ENCODE measurements at regions not wholly inside any gene's neighbourhood (a gene's known extent, or its start where the extent isn't known, plus 50 kb on each side); places are given as distances from the start of the nearest gene placed in this dataset.

GRCh38 chr10:55168343-55168742 lies 367.3 kb upstream of the PCDH15 start:
- no peaks in the 10 kb centered on the region for H3K9me3 ChIP-seq (replicated peaks; ENCODE audit: control insufficient read depth, insufficient read depth, low read length)
- in situ Hi-C loops (cut with MboI) (no loop called here), intact Hi-C loops (cut with micrococcal nuclease; ENCODE audit: unreplicated experiment) (no loop called here)
- POLR2A ChIA-PET, result no interaction called here
- no peaks in the 10 kb centered on the region for H3K27me3 ChIP-seq (replicated peaks in 1 of 2; ENCODE audit: control insufficient read depth in 2 of 2, insufficient read depth in 2 of 2, low read length in 1 of 2)
- 76% methylated on average over 1 of the region's 1 CpG for WGBS (ENCODE audit: insufficient coverage, insufficient replicate concordance, low lambda C conversion rate, missing lambda C conversion rate)
- no peak overlapping the region for H3K27ac ChIP-seq (ENCODE audit: control insufficient read depth, insufficient read depth)
- H4K20me1 ChIP-seq (ENCODE audit: control insufficient read depth, insufficient read depth), result no peaks in the 10 kb centered on the region
- H2AFZ ChIP-seq (ENCODE audit: control insufficient read depth, low read depth, low read length), result no peak overlapping the region
- no peak for ATAC-seq
- no TSS peak for BruUV-seq (replicated peaks)
- no peak overlapping the region for H3K4me2 ChIP-seq (ENCODE audit: control insufficient read depth, insufficient read depth)
- CTCF ChIA-PET, result no interaction called here
- no peak for FAIRE-seq
- SMC1A ChIA-PET (ENCODE audit: uncharacterized antibody, unreplicated experiment), result no interaction called here
- no peaks in the 10 kb centered on the region for H3K79me2 ChIP-seq (ENCODE audit: control insufficient read depth, insufficient read depth, low read length)
- no peak for TF ChIP-seq SIX5 (IDR thresholded peaks at IDR 0.05; ENCODE audit: low read depth, low read length, severe bottlenecking)
- no peak for TF ChIP-seq LARP7 (IDR thresholded peaks at IDR 0.05)
- TF ChIP-seq BMI1 (IDR thresholded peaks at IDR 0.05; ENCODE audit: borderline replicate concordance), result no peak
- TF ChIP-seq HDAC2 (IDR thresholded peaks at IDR 0.05), result no peak
- no peak for TF ChIP-seq HDAC6 (IDR thresholded peaks at IDR 0.05; ENCODE audit: unreplicated experiment)
- no peak for TF ChIP-seq CREM (IDR thresholded peaks at IDR 0.05; ENCODE audit: low read depth)
- TF ChIP-seq MAX (IDR thresholded peaks at IDR 0.05; ENCODE audit: low read depth, low read length), result no peak
- TF ChIP-seq BHLHE40 (IDR thresholded peaks at IDR 0.05; ENCODE audit: borderline replicate concordance in 1 of 2, low read depth in 2 of 2, low read length in 1 of 2), result no peak
- no peak for TF ChIP-seq NR2F1 (conservative IDR thresholded peaks at IDR 0.05)
- TF ChIP-seq EZH2 (IDR thresholded peaks at IDR 0.05; ENCODE audit: borderline replicate concordance, control insufficient read depth, low read depth, low read length), result no peak
- no peak for TF ChIP-seq CEBPZ (IDR thresholded peaks at IDR 0.05; ENCODE audit: low read depth, low read length)
- no peak for TF ChIP-seq MYB (IDR thresholded peaks at IDR 0.05; ENCODE audit: borderline replicate concordance, low read depth, low read length)
- no peaks in the 10 kb centered on the region for H3K36me3 ChIP-seq (ENCODE audit: control insufficient read depth in 2 of 2, insufficient read depth in 2 of 2, low read length in 1 of 2)
- H3K4me1 ChIP-seq (ENCODE audit: control insufficient read depth, insufficient read depth, low read length), result no peaks in the 10 kb centered on the region
- no peak overlapping the region for H3K9ac ChIP-seq (ENCODE audit: control insufficient read depth, insufficient read depth, low read length)
- no peak overlapping the region for H3K4me3 ChIP-seq
- no peak for DNase-seq (ENCODE audit: low read depth, low spot score)
- RAD21 ChIA-PET (ENCODE audit: unreplicated experiment), result no interaction called here
